Testis (tissue), 2 donors: ENCODE measurements at regions not wholly inside any gene's neighbourhood (a gene's known extent, or its start where the extent isn't known, plus 50 kb on each side); places are given as distances from the start of the nearest gene placed in this dataset.

Source experiments
- POLR2A ChIP-seq: fragments of 450-650 bp; IDR thresholded peaks from one replicate; pipeline ENCODE4 v1.6.1; 2017; ENCODE audit warnings: antibody characterized with exemption, mild to moderate bottlenecking, moderate library complexity
- TF ChIP-seq, protein P1 (sequence below), 3 experiments: fragments of 450-650 bp in 2 of 3; fragments of 200-600 bp in 1 of 3; sonication (generic) in 1 of 3; IDR thresholded peaks; one replicate each; pipeline ENCODE4 v1.5.1; 2016 to 2019; ENCODE audit warnings: antibody characterized with exemption in 3 of 3, mild to moderate bottlenecking in 2 of 3, moderate library complexity in 1 of 3

DNA sequence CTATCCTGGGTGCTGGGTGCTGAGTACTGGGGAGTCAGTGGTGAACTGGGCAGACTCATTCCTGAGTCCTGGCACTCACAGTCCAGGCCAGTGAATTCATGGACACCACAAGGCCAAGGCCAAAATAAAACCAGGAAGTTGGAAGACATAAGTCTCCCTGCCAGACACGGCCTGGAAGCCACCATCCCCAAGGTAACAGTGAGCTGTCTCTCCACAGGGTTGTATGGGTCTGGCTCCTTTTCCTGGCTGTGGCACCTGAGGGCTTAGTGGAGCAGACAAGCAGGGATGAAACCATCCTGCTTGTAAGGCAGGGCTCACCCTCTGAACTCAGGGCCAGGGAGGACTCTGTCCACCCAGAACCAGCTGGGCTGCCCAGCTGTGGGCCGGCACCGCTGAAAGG lies 54.7 kb upstream of the ALX4 start:
- no peak for TF ChIP-seq POLR2A
- TF ChIP-seq, protein P1, sequence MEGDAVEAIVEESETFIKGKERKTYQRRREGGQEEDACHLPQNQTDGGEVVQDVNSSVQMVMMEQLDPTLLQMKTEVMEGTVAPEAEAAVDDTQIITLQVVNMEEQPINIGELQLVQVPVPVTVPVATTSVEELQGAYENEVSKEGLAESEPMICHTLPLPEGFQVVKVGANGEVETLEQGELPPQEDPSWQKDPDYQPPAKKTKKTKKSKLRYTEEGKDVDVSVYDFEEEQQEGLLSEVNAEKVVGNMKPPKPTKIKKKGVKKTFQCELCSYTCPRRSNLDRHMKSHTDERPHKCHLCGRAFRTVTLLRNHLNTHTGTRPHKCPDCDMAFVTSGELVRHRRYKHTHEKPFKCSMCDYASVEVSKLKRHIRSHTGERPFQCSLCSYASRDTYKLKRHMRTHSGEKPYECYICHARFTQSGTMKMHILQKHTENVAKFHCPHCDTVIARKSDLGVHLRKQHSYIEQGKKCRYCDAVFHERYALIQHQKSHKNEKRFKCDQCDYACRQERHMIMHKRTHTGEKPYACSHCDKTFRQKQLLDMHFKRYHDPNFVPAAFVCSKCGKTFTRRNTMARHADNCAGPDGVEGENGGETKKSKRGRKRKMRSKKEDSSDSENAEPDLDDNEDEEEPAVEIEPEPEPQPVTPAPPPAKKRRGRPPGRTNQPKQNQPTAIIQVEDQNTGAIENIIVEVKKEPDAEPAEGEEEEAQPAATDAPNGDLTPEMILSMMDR (IDR thresholded peaks at IDR 0.05), result no peak
